GM21390 (cell line): ENCODE measurements at regions not wholly inside any gene's neighbourhood (a gene's known extent, or its start where the extent isn't known, plus 50 kb on each side); places are given as distances from the start of the nearest gene placed in this dataset.

Source experiments
- ATAC-seq: cut with Tn5 transposase; IDR thresholded peaks from one replicate; pipeline ENCODE4 v1.9.1; 2021; ENCODE audit not compliant: unreplicated experiment

GRCh38 chr4:123867910-123868587 is 471.5 kb downstream of the SPRY1 start:
- no peak for ATAC-seq

- no peak for ATAC-seq
Observed at GRCh38 chr4:123869286-123870215, 473.0 kb downstream of the SPRY1 start.

- no peak for ATAC-seq
Observed at GRCh38 chr4:123870216-123870876, 473.8 kb downstream of the SPRY1 start.

- no peak for ATAC-seq
Observed at GRCh38 chr4:123871341-123871740, 474.7 kb downstream of the SPRY1 start.

- ATAC-seq, result no peak
Observed at GRCh38 chr4:123874063-123874462, 477.5 kb downstream of the SPRY1 start.

- no peak for ATAC-seq
Observed at GRCh38 chr4:123876143-123876542, 479.5 kb downstream of the SPRY1 start.

- no peak for ATAC-seq
Observed at GRCh38 chr4:123876671-123877101, 480.1 kb downstream of the SPRY1 start.

GRCh38 chr4:123877551-123877950 is 481.0 kb downstream of the SPRY1 start:
- no peak for ATAC-seq

GRCh38 chr4:123878976-123879375 is 482.4 kb downstream of the SPRY1 start:
- ATAC-seq, result no peak

- ATAC-seq, result no peak
Observed at GRCh38 chr4:123880631-123881030, 484.0 kb downstream of the SPRY1 start.

- no peak for ATAC-seq
Observed at GRCh38 chr4:123884922-123885321, 488.3 kb downstream of the SPRY1 start.

GRCh38 chr4:123889507-123889906 is 492.9 kb downstream of the SPRY1 start:
- no peak for ATAC-seq

- ATAC-seq, result no peak
Observed at GRCh38 chr4:123890889-123891288, 494.3 kb downstream of the SPRY1 start.

- no peak for ATAC-seq
Observed at GRCh38 chr4:123891881-123892280, 495.3 kb downstream of the SPRY1 start.

- ATAC-seq, result no peak
Observed at GRCh38 chr4:123892368-123892976, 495.9 kb downstream of the SPRY1 start.

GRCh38 chr4:123893011-123893981 is 496.7 kb downstream of the SPRY1 start:
- no peak for ATAC-seq

GRCh38 chr4:123896446-123897071 is 500.0 kb downstream of the SPRY1 start:
- ATAC-seq, result no peak

- no peak for ATAC-seq
Observed at GRCh38 chr4:123898946-123899666, 502.5 kb downstream of the SPRY1 start.

- no peak for ATAC-seq
Observed at GRCh38 chr4:123904882-123905281, 508.3 kb downstream of the SPRY1 start.
